LNCaP clone FGC (cell line): ENCODE measurements at regions not wholly inside any gene's neighbourhood (a gene's known extent, or its start where the extent isn't known, plus 50 kb on each side); places are given as distances from the start of the nearest gene placed in this dataset.

Experiments
- DNase-seq: peaks from one replicate; pipeline ENCODE4 v3.0.0-alpha.2; 2011; ENCODE audit warnings: low read depth
- H3K4me3 ChIP-seq: 2 replicates; pipeline ENCODE4 v1.5.1; 2011; ENCODE audit warnings: mild to moderate bottlenecking, low read depth, low read length, control low read depth
- CTCF ChIP-seq: IDR thresholded peaks from 2 replicates; pipeline ENCODE4 v1.5.1; 2012; ENCODE audit warnings: mild to moderate bottlenecking; ENCODE audit not compliant: control insufficient read depth, insufficient read depth; ENCODE audit errors: extremely low read depth

DNA sequence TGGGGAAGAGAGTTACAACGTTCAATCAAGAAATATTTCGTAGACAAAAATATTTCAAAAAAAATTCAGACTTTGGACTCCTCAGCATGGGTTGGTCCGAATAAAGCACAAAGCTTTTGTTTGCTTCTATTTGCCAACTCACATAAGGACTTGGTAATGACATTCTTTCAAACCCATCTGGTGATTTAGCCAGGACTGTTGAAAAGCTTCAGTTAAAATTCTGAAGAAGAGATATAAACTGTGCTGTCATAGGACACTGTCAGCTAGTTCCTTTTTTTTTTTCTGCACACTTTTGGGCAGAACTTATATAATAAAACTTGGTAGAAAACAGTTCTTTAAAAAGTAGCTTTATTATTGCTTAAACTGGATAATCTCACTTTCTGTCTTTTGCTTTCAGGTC is 660.8 kb upstream of the SGO1 start:
- DNase-seq: no peak
- H3K4me3 ChIP-seq: no peak overlapping the region
- TF ChIP-seq CTCF: no peak

DNA sequence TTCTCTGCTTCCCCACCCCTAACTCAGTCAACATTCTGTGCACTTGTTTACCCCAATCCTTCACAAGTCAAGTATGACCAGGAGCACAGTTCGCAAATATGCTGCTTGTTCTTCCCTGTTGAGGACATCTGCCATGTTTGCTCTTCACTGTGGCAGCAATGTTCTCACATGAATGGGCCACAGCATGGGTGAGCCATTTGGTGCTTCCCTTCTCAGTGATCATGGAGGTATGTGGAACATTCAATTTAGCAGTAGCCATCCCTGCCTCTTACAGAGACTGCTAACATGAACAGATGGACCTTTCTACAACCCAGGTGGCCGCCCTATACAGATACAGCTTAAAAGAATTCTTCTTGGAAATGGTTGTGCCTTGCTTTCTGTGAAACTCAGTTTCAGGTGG is 660.1 kb upstream of the SGO1 start:
- no peak overlapping the region for H3K4me3 ChIP-seq
- DNase-seq: no peak
- no peak for TF ChIP-seq CTCF

- no peak for DNase-seq
- TF ChIP-seq CTCF: no peak
Measured at GRCh38 chr3:20844851-20845250, 658.8 kb upstream of the SGO1 start.

DNA sequence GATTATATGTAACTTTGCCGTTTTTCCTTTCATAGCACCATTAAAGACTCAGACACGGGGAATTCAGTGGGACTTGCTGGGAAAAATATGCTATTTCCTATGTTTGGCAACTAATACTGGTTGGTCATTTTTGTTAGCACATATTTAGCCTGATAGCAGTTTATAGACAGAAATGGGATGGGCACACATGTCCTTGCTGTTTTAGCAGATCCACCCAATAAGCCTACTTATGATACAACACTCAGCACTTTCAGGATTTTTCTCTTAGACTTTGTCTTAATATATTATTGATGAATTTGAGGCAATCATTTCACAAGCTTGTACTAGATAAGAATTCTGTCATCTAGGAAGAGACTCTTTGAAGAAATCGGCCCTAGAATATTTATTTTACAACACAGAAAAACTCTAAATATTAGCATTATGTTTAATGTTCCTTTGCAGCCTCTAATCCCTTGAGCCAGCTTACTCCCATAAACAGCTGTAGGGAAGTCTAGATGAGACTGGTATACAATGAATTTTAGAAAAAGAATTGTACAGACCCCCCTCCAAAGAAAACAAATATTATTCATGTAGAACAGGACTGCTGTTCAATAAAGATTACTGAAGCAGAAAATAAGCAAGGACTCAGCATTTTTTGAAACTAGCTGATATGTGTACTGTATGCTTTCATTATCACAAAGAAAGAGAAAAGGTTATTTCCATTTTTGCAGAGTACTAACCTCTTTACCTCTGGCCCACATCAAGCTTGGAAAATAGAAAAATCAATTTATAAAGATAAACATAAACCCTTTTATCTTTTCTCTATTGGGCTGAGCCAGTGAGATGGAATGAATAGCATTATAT is 656.8 kb upstream of the SGO1 start:
- no peak for DNase-seq
- H3K4me3 ChIP-seq: no peak overlapping the region
- TF ChIP-seq CTCF: no peak

More at GRCh38 chr3:20844851-20845250, 658.8 kb upstream of the SGO1 start:
- H3K4me3 ChIP-seq: no peak overlapping the region

DNA sequence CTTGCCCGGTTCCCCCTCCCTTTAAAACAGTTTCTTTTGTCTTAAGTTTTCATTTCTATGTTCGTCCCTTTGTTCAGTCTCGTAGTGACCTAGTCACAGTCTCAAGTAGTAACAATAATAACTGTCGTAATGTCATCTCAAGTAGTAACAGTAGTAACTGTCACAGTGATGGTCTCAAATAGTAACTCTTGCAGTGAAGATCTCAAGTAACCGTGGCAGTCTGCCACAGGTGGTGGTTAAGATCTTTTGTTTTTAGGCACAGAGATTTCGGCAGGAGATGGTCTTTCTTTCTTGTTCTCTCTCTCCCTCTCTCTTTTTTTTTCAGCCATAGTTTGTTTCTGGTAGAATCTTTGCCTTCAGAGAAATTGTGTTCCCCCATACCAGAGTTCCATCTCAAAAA is 656.0 kb upstream of the SGO1 start:
- no peak overlapping the region for H3K4me3 ChIP-seq
- DNase-seq: no peak
- TF ChIP-seq CTCF: no peak

DNA sequence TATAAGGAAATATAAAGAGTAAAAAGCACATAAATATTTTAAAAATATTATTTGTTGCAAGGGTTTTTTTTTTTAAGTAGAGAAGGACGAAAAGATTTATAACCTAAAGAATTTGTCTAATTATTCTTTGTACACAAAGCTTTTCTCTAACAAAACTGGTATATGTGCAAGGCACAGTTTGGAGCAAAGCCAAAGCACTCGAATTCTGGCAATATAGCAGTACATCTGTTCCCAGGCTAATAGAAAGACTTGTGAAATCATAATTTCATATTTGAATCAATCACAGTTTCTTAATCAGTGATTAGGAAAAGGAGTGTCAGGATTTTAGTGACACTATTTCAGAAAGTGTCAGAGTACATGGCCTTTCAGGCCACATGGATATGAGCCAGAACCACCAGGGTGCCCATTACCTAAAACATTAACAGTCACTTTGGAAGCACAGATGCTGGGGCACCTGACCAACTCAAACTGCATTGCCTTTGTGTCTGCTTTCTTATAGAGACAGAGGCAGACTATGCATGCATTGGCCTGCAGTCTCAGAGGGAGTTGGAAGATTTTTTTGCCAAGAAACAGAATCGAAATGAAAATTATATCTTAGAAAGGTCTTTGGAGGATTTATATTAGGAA is 651.8 kb upstream of the SGO1 start:
- no peak for TF ChIP-seq CTCF
- no peak for DNase-seq
- H3K4me3 ChIP-seq: no peak overlapping the region
